Fibroblast of lung (primary cell): ENCODE measurements at regions not wholly inside any gene's neighbourhood (a gene's known extent, or its start where the extent isn't known, plus 50 kb on each side); places are given as distances from the start of the nearest gene placed in this dataset.

Experiments used
- EZH2 ChIP-seq: IDR thresholded peaks from 2 replicates; pipeline ENCODE4 v1.5.1; 2012; ENCODE audit warnings: low read length, control low read depth, mild to moderate bottlenecking; ENCODE audit errors: missing control alignments
- TF ChIP-seq, protein P1 (sequence below), 2 donors: IDR thresholded peaks in 1 of 2; conservative IDR thresholded peaks in 1 of 2; 1 replicate in 1 of 2; 2 replicates in 1 of 2; pipeline ENCODE4 v1.5.1; 2011 to 2012; ENCODE audit warnings: low read length in 2 of 2, control low read depth in 1 of 2, inconsistent platforms in 1 of 2, low read depth in 1 of 2, mild to moderate bottlenecking in 1 of 2

DNA sequence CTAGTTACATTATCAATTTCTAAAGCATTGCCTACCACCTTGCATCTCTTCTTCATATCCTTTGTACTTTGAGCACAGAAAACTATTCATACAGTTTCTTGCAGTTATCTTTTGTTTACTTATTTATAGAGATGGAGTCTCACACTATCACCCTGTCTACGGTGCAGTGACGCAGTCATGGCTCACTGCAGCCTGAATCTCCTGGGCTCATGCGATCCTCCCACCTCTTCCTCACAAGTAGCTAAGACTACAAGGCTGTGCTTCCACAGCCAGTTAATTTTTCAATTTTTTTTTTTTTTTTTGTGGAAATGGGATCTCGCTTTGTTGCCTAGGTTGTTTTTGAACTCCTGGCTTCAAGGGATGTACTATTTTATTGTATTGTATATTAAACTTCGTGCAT is 158.0 kb downstream of the TTC6 start:
- TF ChIP-seq, protein P1, sequence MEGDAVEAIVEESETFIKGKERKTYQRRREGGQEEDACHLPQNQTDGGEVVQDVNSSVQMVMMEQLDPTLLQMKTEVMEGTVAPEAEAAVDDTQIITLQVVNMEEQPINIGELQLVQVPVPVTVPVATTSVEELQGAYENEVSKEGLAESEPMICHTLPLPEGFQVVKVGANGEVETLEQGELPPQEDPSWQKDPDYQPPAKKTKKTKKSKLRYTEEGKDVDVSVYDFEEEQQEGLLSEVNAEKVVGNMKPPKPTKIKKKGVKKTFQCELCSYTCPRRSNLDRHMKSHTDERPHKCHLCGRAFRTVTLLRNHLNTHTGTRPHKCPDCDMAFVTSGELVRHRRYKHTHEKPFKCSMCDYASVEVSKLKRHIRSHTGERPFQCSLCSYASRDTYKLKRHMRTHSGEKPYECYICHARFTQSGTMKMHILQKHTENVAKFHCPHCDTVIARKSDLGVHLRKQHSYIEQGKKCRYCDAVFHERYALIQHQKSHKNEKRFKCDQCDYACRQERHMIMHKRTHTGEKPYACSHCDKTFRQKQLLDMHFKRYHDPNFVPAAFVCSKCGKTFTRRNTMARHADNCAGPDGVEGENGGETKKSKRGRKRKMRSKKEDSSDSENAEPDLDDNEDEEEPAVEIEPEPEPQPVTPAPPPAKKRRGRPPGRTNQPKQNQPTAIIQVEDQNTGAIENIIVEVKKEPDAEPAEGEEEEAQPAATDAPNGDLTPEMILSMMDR (conservative IDR thresholded peaks at IDR 0.05 in 1 of 2, IDR thresholded peaks at IDR 0.05 in 1 of 2; ENCODE audit: low read depth in 1 of 2, low read length in 2 of 2), result no peak
- TF ChIP-seq EZH2, result no peak
